Mesenchymal stem cell (in vitro differentiated cells and primary cell): ENCODE measurements at regions not wholly inside any gene's neighbourhood (a gene's known extent, or its start where the extent isn't known, plus 50 kb on each side); places are given as distances from the start of the nearest gene placed in this dataset.

Experiments used
- DNase-seq: peaks from one replicate; pipeline ENCODE4 v3.0.0-alpha.2; 2013
- H2AFZ ChIP-seq: one replicate; pipeline ENCODE4 v1.6.1; 2013; ENCODE audit warnings: low read depth, mild to moderate bottlenecking, control low read depth, inconsistent platforms, low read length, moderate library complexity
- H2AK5ac ChIP-seq: 2 replicates; pipeline ENCODE4 v1.6.1; 2013; ENCODE audit warnings: low read length, moderate library complexity, mild to moderate bottlenecking, inconsistent platforms; ENCODE audit not compliant: severe bottlenecking
- H2BK120ac ChIP-seq: one replicate; pipeline ENCODE4 v1.6.1; 2013; ENCODE audit warnings: low read depth, mild to moderate bottlenecking, inconsistent platforms, low read length, moderate library complexity
- H2BK12ac ChIP-seq, 2 experiments: one replicate each; pipeline ENCODE4 v1.6.1; 2013; ENCODE audit warnings: inconsistent platforms in 2 of 2, low read length in 2 of 2, mild to moderate bottlenecking in 2 of 2, moderate library complexity in 2 of 2, control low read depth in 1 of 2
- H2BK15ac ChIP-seq: one replicate; pipeline ENCODE4 v1.6.1; 2013; ENCODE audit warnings: mild to moderate bottlenecking, low read depth, inconsistent platforms; ENCODE audit not compliant: poor library complexity, severe bottlenecking
- H2BK5ac ChIP-seq: 2 replicates; pipeline ENCODE4 v1.6.1; 2013; ENCODE audit warnings: low read depth, mild to moderate bottlenecking, low read length, control low read depth, inconsistent platforms; ENCODE audit not compliant: poor library complexity, severe bottlenecking
- H3K14ac ChIP-seq, 2 experiments: one replicate each; pipeline ENCODE4 v1.6.1; 2013; ENCODE audit warnings: inconsistent platforms in 2 of 2, low read length in 2 of 2, control low read depth in 1 of 2, mild to moderate bottlenecking in 1 of 2, moderate library complexity in 1 of 2
- H3K18ac ChIP-seq, 2 experiments: one replicate each; pipeline ENCODE4 v1.6.1; 2013; ENCODE audit warnings: inconsistent platforms in 2 of 2, low read length in 2 of 2, control low read depth in 1 of 2, low read depth in 1 of 2, mild to moderate bottlenecking in 1 of 2
- H3K23ac ChIP-seq, 2 experiments: one replicate each; pipeline ENCODE4 v1.6.1; 2013; ENCODE audit warnings: inconsistent platforms in 2 of 2, low read length in 2 of 2, mild to moderate bottlenecking in 2 of 2, moderate library complexity in 2 of 2, control low read depth in 1 of 2
- H3K27ac ChIP-seq: 2 replicates; pipeline ENCODE4 v1.5.1; 2013; ENCODE audit warnings: mild to moderate bottlenecking, moderate library complexity, low read length, control low read depth, inconsistent platforms; ENCODE audit not compliant: poor library complexity, severe bottlenecking
- H3K27me3 ChIP-seq, 2 experiments: 2 replicates each; pipeline versions ENCODE4 v1.6.1 to v1.7.0; 2013; ENCODE audit warnings: low read length in 2 of 2, mild to moderate bottlenecking in 2 of 2, moderate library complexity in 2 of 2, control low read depth in 1 of 2, inconsistent platforms in 1 of 2; ENCODE audit not compliant: control insufficient read depth in 1 of 2, insufficient read depth in 1 of 2
- H3K36me3 ChIP-seq, 2 experiments: 2 replicates each; pipeline versions ENCODE4 v1.6.1 to v1.7.0; 2013; ENCODE audit warnings: low read length in 2 of 2, control low read depth in 1 of 2, inconsistent platforms in 1 of 2, low read depth in 1 of 2, mild to moderate bottlenecking in 1 of 2; ENCODE audit not compliant: insufficient read depth in 2 of 2, control insufficient read depth in 1 of 2
- H3K4ac ChIP-seq, 2 experiments: one replicate each; pipeline ENCODE4 v1.6.1; 2013; ENCODE audit warnings: inconsistent platforms in 2 of 2, low read length in 2 of 2, mild to moderate bottlenecking in 2 of 2, moderate library complexity in 2 of 2, control low read depth in 1 of 2, low read depth in 1 of 2
- H3K4me1 ChIP-seq: 2 replicates; pipeline ENCODE4 v1.6.1; 2013; ENCODE audit warnings: low read depth, low read length, control low read depth; ENCODE audit not compliant: control insufficient read depth, insufficient read depth
- H3K4me2 ChIP-seq: 2 replicates; pipeline ENCODE4 v1.6.1; 2013; ENCODE audit warnings: low read length, mild to moderate bottlenecking, inconsistent platforms; ENCODE audit not compliant: poor library complexity, severe bottlenecking
- H3K4me3 ChIP-seq, 2 experiments: 2 replicates each; pipeline versions ENCODE4 v1.5.1 to v1.7.0; 2013; ENCODE audit warnings: low read length in 2 of 2, mild to moderate bottlenecking in 2 of 2, control low read depth in 1 of 2, low read depth in 1 of 2; ENCODE audit not compliant: insufficient read depth in 1 of 2
- H3K79me1 ChIP-seq: replicated peaks from 2 replicates; pipeline ENCODE4 v1.6.1; 2013; ENCODE audit warnings: mild to moderate bottlenecking, control low read depth, low read length, inconsistent platforms; ENCODE audit not compliant: poor library complexity, severe bottlenecking
- H3K9ac ChIP-seq: 2 replicates; pipeline ENCODE4 v1.7.0; 2013; ENCODE audit warnings: mild to moderate bottlenecking, low read length, moderate library complexity
- H3K9me3 ChIP-seq: 2 replicates; pipeline ENCODE4 v1.7.0; 2013; ENCODE audit warnings: mild to moderate bottlenecking, low read length; ENCODE audit not compliant: control insufficient read depth
- H4K8ac ChIP-seq: one replicate; pipeline ENCODE4 v1.6.1; 2013; ENCODE audit warnings: inconsistent platforms, mild to moderate bottlenecking, low read length, moderate library complexity
- H4K91ac ChIP-seq: one replicate; pipeline ENCODE4 v1.6.1; 2013; ENCODE audit warnings: mild to moderate bottlenecking, low read length, inconsistent platforms
- WGBS: methylation state at CpG from one replicate; pipeline ENCODE4 v1.1.7; 2013; ENCODE audit warnings: mixed read lengths; 5-methylcytosine and 5-hydroxymethylcytosine counted together

DNA sequence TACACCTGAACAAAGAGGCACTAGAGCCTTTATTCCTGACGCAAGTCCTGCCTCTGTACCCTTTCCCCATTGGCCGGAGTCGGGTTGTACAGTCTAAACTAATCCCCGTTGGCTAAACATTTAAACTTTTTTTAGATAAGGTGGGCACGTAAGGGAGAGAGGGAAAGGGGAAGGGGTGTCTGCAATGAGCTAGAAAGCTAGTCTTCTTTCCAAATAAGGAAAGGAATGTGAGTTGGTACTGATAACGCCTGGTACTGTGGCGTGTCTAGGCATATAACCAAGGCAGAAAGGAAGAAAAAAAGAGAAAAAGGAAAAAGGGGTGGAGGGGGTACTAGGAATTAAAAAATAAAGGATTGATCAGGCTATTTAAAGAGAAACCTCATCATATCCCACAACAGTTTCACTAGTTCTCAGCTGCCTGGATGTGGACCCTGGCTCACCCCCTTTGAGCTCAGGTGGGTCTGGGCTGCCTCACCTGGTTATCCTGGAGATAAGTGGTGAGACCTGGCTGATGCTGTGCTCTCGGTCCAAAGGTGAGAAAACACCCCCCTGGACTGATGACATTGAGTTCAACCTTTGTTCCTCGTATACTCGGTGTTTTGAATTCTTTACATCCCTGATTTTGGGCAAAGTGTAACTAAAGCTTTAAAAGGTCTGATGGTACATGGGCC is 90.9 kb upstream of the EEF2KMT start:
- Histone ChIP-seq H3K4ac (no peak overlapping the region), H4K8ac (no peak overlapping the region), H3K79me1 (no peaks in the 10 kb centered on the region), H3K23ac (no peak overlapping the region), H3K4me1 (no peaks in the 10 kb centered on the region), H3K36me3 (no peaks in the 10 kb centered on the region), H3K14ac (no peak overlapping the region), H3K9ac (no peak overlapping the region), H3K27ac (no peak overlapping the region), H2BK12ac (no peak overlapping the region), H2BK120ac (no peak overlapping the region), H2BK5ac (no peak overlapping the region), H3K4me2 (no peak overlapping the region), H3K18ac (no peak overlapping the region), H2AFZ (no peak overlapping the region), H3K4me3 (no peak overlapping the region), H3K9me3 (no peaks in the 10 kb centered on the region), H4K91ac (no peak overlapping the region), H2BK15ac (no peak overlapping the region), H2AK5ac (no peak overlapping the region), H3K27me3 (no peaks in the 10 kb centered on the region)
- DNase-seq: no peak
- WGBS: 58% methylated on average over 10 of the region's 10 CpGs

DNA sequence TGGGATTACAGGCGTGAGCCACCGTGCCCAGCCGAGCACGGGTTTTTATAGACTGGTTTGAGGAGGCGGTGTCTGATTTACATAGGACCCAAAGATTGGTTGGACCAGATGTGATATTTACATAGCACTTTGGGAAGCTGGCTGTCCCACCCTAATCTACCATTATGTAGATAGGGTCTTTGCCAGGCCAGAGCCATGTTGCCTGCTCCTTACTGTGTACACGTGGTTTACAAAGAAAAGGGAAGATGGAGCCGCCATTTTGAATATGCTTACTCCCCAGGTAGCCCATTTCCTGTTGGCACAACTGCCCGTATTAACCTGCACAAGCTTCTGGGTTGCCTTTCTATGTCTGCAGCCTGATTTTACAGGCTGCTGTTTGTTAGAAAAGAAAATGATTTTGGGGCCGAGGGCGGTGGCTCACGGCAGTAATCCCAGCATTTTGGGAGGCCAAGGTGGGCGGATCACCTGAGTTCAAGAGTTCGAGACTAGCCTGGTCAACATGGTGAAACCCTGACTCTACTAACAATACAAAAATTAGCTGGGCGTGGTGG is 89.9 kb upstream of the EEF2KMT start:
- no peak overlapping the region for H2BK120ac ChIP-seq
- H2BK5ac ChIP-seq: no peak overlapping the region
- peaks cover 3% of the 10 kb centered on the region for H3K9me3 ChIP-seq
- WGBS: 83% methylated on average over 14 of the region's 14 CpGs
- no peak overlapping the region for H3K18ac ChIP-seq
- no peaks in the 10 kb centered on the region for H3K4me1 ChIP-seq
- H3K14ac ChIP-seq: no peak overlapping the region
- H4K8ac ChIP-seq: no peak overlapping the region
- H3K4me3 ChIP-seq: no peak overlapping the region
- DNase-seq: no peak
- H3K4me2 ChIP-seq: no peak overlapping the region
- no peak overlapping the region for H3K23ac ChIP-seq
- H2AK5ac ChIP-seq: no peak overlapping the region
- no peaks in the 10 kb centered on the region for H3K79me1 ChIP-seq
- no peak overlapping the region for H2BK12ac ChIP-seq
- no peak overlapping the region for H2BK15ac ChIP-seq
- H3K36me3 ChIP-seq: no peaks in the 10 kb centered on the region
- no peak overlapping the region for H2AFZ ChIP-seq
- H4K91ac ChIP-seq: no peak overlapping the region
- no peak overlapping the region for H3K9ac ChIP-seq
- H3K4ac ChIP-seq: no peak overlapping the region
- no peak overlapping the region for H3K27ac ChIP-seq
- H3K27me3 ChIP-seq: no peaks in the 10 kb centered on the region

DNA sequence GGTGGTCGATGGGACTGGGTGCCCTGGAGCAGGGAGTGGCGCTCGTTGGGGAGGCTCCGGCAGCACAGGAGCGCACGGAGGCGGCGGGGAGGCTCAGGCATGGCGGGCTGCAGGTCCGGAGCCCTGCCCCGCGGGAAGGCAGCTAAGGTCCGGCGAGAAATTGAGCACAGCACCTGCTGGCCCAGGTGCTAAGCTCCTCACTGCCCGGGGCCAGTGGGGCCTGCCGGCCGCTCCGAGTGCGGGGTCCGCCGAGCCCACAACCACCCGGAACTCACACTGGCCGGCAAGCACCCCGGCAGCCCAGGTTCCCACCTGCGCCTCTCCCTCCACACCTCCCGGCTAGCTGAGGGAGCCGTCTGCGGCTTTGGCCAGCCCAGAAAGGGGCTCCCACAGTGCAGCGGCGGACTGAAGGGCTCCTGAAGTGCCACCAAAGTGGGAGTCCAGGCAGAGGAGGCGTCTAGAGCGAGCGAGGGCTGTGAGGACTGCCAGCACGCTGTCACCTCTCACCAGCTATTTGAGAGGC is 88.8 kb upstream of the EEF2KMT start:
- H3K9ac ChIP-seq: no peak overlapping the region
- H3K4me3 ChIP-seq: no peak overlapping the region
- DNase-seq: no peak
- peaks cover 4% of the 10 kb centered on the region for H3K9me3 ChIP-seq
- H3K36me3 ChIP-seq: no peaks in the 10 kb centered on the region
- H3K4me1 ChIP-seq: no peaks in the 10 kb centered on the region
- H2BK120ac ChIP-seq: no peak overlapping the region
- no peak overlapping the region for H3K4ac ChIP-seq
- H2BK15ac ChIP-seq: no peak overlapping the region
- H2BK12ac ChIP-seq: no peak overlapping the region
- H4K8ac ChIP-seq: no peak overlapping the region
- no peak overlapping the region for H3K23ac ChIP-seq
- H3K27ac ChIP-seq: no peak overlapping the region
- H4K91ac ChIP-seq: no peak overlapping the region
- H3K14ac ChIP-seq: no peak overlapping the region
- no peaks in the 10 kb centered on the region for H3K27me3 ChIP-seq
- H3K4me2 ChIP-seq: no peak overlapping the region
- H2AK5ac ChIP-seq: no peak overlapping the region
- no peaks in the 10 kb centered on the region for H3K79me1 ChIP-seq
- H3K18ac ChIP-seq: no peak overlapping the region
- no peak overlapping the region for H2BK5ac ChIP-seq
- no peak overlapping the region for H2AFZ ChIP-seq
- 91% methylated on average over 27 of the region's 34 CpGs for WGBS

DNA sequence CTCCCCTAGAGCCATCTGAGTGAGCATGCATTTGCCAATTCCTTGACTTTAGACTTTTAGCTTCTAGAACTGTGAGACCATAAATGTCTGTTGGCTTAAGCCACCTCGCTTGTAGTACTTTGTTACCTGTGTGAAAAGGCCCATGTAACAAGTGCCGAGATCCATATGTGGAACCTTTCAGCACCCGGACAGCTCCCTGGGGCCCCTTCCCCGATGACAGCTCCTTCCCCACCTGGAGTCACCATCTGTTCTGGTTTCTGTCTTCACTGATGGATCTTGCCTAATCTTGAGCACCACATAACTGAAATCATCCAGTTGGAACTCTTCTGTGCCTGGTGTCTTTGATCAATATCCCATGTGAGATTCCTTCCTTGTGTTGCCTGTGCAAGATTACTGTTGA is 78.9 kb upstream of the EEF2KMT start:
- Histone ChIP-seq H3K23ac (no peak overlapping the region), H3K4me1 (no peaks in the 10 kb centered on the region), H4K8ac (no peak overlapping the region), H3K14ac (no peak overlapping the region), H3K27ac (no peak overlapping the region), H4K91ac (no peak overlapping the region), H3K18ac (no peak overlapping the region), H3K4ac (no peak overlapping the region), H3K4me3 (no peak overlapping the region), H3K4me2 (no peak overlapping the region), H3K27me3 (no peaks in the 10 kb centered on the region), H3K79me1 (no peaks in the 10 kb centered on the region), H2BK120ac (no peak overlapping the region), H3K9ac (no peak overlapping the region), H2AFZ (no peak overlapping the region), H3K36me3 (no peaks in the 10 kb centered on the region), H3K9me3 (peaks cover 12% of the 10 kb centered on the region), H2BK12ac (no peak overlapping the region), H2BK15ac (no peak overlapping the region), H2AK5ac (no peak overlapping the region), H2BK5ac (no peak overlapping the region)
- no peak for DNase-seq
- 56% methylated on average over 4 of the region's 4 CpGs for WGBS
